T-helper 1 cell treated with Interleukin-12 subunit alpha and Interleukin-12 subunit beta and Interleukin-4 antibody, amounts not matched to agents 30 μg/mL and 1 μg/mL, for 36 hours (primary cell): ENCODE measurements at regions not wholly inside any gene's neighbourhood (a gene's known extent, or its start where the extent isn't known, plus 50 kb on each side); places are given as distances from the start of the nearest gene placed in this dataset.

ENCODE experiments used
- H3K27ac Mint-ChIP-seq: one replicate; pipeline ENCODE4 v1.8.0; 2021; ENCODE audit warnings: mild to moderate bottlenecking, mixed read lengths
- H3K27me3 Mint-ChIP-seq: one replicate; pipeline ENCODE4 v1.8.0; 2021; ENCODE audit warnings: low read depth, mixed read lengths
- H3K36me3 Mint-ChIP-seq: one replicate; pipeline ENCODE4 v1.8.0; 2021; ENCODE audit warnings: low read depth, mixed read lengths
- H3K4me1 Mint-ChIP-seq: one replicate; pipeline ENCODE4 v1.8.0; 2021; ENCODE audit warnings: low read depth, mixed read lengths
- H3K4me3 Mint-ChIP-seq: one replicate; pipeline ENCODE4 v1.8.0; 2021; ENCODE audit warnings: mild to moderate bottlenecking, moderate library complexity, mixed read lengths
- H3K9me3 Mint-ChIP-seq: one replicate; pipeline ENCODE4 v1.8.0; 2021; ENCODE audit warnings: mixed read lengths

- Mint-ChIP-seq H3K9me3 (no peaks in the 10 kb centered on the region), H3K4me1 (no peaks in the 10 kb centered on the region), H3K36me3 (no peaks in the 10 kb centered on the region), H3K27ac (no peak overlapping the region), H3K4me3 (no peak overlapping the region), H3K27me3 (no peaks in the 10 kb centered on the region)
These were observed 475.8 kb downstream of the TXNL1 start for GRCh38 chr18:56162311-56163265.

- no peak overlapping the region for H3K4me3 Mint-ChIP-seq
- no peaks in the 10 kb centered on the region for H3K27me3 Mint-ChIP-seq
- H3K27ac Mint-ChIP-seq = no peak overlapping the region
- H3K4me1 Mint-ChIP-seq = no peaks in the 10 kb centered on the region
- no peaks in the 10 kb centered on the region for H3K9me3 Mint-ChIP-seq
- H3K36me3 Mint-ChIP-seq = no peaks in the 10 kb centered on the region
These were observed 476.7 kb downstream of the TXNL1 start for GRCh38 chr18:56161566-56162260.

GRCh38 chr18:56158676-56159075 lies 479.7 kb downstream of the TXNL1 start:
- Mint-ChIP-seq H3K36me3 (no peaks in the 10 kb centered on the region), H3K9me3 (no peaks in the 10 kb centered on the region), H3K4me3 (no peak overlapping the region), H3K27ac (no peak overlapping the region), H3K4me1 (no peaks in the 10 kb centered on the region), H3K27me3 (no peaks in the 10 kb centered on the region)

- no peak overlapping the region for H3K27ac Mint-ChIP-seq
- H3K4me3 Mint-ChIP-seq = no peak overlapping the region
- no peaks in the 10 kb centered on the region for H3K36me3 Mint-ChIP-seq
- H3K4me1 Mint-ChIP-seq = no peaks in the 10 kb centered on the region
- no peaks in the 10 kb centered on the region for H3K9me3 Mint-ChIP-seq
- no peaks in the 10 kb centered on the region for H3K27me3 Mint-ChIP-seq
These were observed 480.9 kb downstream of the TXNL1 start for GRCh38 chr18:56157541-56157940.

GRCh38 chr18:56152551-56153310 lies 485.7 kb downstream of the TXNL1 start:
- no peaks in the 10 kb centered on the region for H3K27me3 Mint-ChIP-seq
- H3K9me3 Mint-ChIP-seq = peaks cover 6% of the 10 kb centered on the region
- H3K4me3 Mint-ChIP-seq = no peak overlapping the region
- H3K4me1 Mint-ChIP-seq = no peaks in the 10 kb centered on the region
- H3K27ac Mint-ChIP-seq = no peak overlapping the region
- no peaks in the 10 kb centered on the region for H3K36me3 Mint-ChIP-seq

- H3K9me3 Mint-ChIP-seq = peaks cover 6% of the 10 kb centered on the region
- H3K36me3 Mint-ChIP-seq = no peaks in the 10 kb centered on the region
- H3K4me1 Mint-ChIP-seq = no peaks in the 10 kb centered on the region
- H3K27me3 Mint-ChIP-seq = no peaks in the 10 kb centered on the region
- no peak overlapping the region for H3K27ac Mint-ChIP-seq
- H3K4me3 Mint-ChIP-seq = no peak overlapping the region
These were observed 490.0 kb downstream of the TXNL1 start for GRCh38 chr18:56148373-56148772.

- H3K36me3 Mint-ChIP-seq = no peaks in the 10 kb centered on the region
- H3K9me3 Mint-ChIP-seq = peaks cover 6% of the 10 kb centered on the region
- H3K27me3 Mint-ChIP-seq = no peaks in the 10 kb centered on the region
- H3K4me3 Mint-ChIP-seq = no peak overlapping the region
- no peak overlapping the region for H3K27ac Mint-ChIP-seq
- H3K4me1 Mint-ChIP-seq = no peaks in the 10 kb centered on the region
These were observed 491.8 kb downstream of the TXNL1 start for GRCh38 chr18:56146565-56146964.

GRCh38 chr18:56142001-56142400 lies 496.4 kb downstream of the TXNL1 start:
- H3K4me3 Mint-ChIP-seq = no peak overlapping the region
- no peaks in the 10 kb centered on the region for H3K27me3 Mint-ChIP-seq
- H3K27ac Mint-ChIP-seq = no peak overlapping the region
- no peaks in the 10 kb centered on the region for H3K4me1 Mint-ChIP-seq
- H3K9me3 Mint-ChIP-seq = no peaks in the 10 kb centered on the region
- no peaks in the 10 kb centered on the region for H3K36me3 Mint-ChIP-seq

GRCh38 chr18:56139792-56140254 lies 498.6 kb downstream of the TXNL1 start:
- H3K27me3 Mint-ChIP-seq = no peaks in the 10 kb centered on the region
- no peaks in the 10 kb centered on the region for H3K9me3 Mint-ChIP-seq
- H3K27ac Mint-ChIP-seq = no peak overlapping the region
- H3K4me3 Mint-ChIP-seq = no peak overlapping the region
- H3K4me1 Mint-ChIP-seq = no peaks in the 10 kb centered on the region
- H3K36me3 Mint-ChIP-seq = no peaks in the 10 kb centered on the region

- Mint-ChIP-seq H3K27me3 (no peaks in the 10 kb centered on the region), H3K27ac (no peak overlapping the region), H3K9me3 (no peaks in the 10 kb centered on the region), H3K36me3 (no peaks in the 10 kb centered on the region), H3K4me1 (no peaks in the 10 kb centered on the region), H3K4me3 (no peak overlapping the region)
These were observed 499.0 kb downstream of the TXNL1 start for GRCh38 chr18:56139372-56139771.

- no peaks in the 10 kb centered on the region for H3K27me3 Mint-ChIP-seq
- no peaks in the 10 kb centered on the region for H3K36me3 Mint-ChIP-seq
- no peak overlapping the region for H3K27ac Mint-ChIP-seq
- H3K4me1 Mint-ChIP-seq = no peaks in the 10 kb centered on the region
- H3K4me3 Mint-ChIP-seq = no peak overlapping the region
- no peaks in the 10 kb centered on the region for H3K9me3 Mint-ChIP-seq
These were observed 502.3 kb downstream of the TXNL1 start for GRCh38 chr18:56136105-56136504.

GRCh38 chr18:56130481-56130880 lies 507.9 kb downstream of the TXNL1 start:
- Mint-ChIP-seq H3K4me3 (no peak overlapping the region), H3K9me3 (no peaks in the 10 kb centered on the region), H3K4me1 (no peaks in the 10 kb centered on the region), H3K27me3 (no peaks in the 10 kb centered on the region), H3K27ac (no peak overlapping the region), H3K36me3 (no peaks in the 10 kb centered on the region)

- H3K4me1 Mint-ChIP-seq = no peaks in the 10 kb centered on the region
- no peaks in the 10 kb centered on the region for H3K36me3 Mint-ChIP-seq
- no peaks in the 10 kb centered on the region for H3K9me3 Mint-ChIP-seq
- H3K27ac Mint-ChIP-seq = no peak overlapping the region
- no peaks in the 10 kb centered on the region for H3K27me3 Mint-ChIP-seq
- H3K4me3 Mint-ChIP-seq = no peak overlapping the region
These were observed 510.1 kb downstream of the TXNL1 start for GRCh38 chr18:56128153-56128791.
